ENCODE measurements at regions not wholly inside any gene's neighbourhood (a gene's known extent, or its start where the extent isn't known, plus 50 kb on each side); places are given as distances from the start of the nearest gene placed in this dataset.

GRCh38 chr13:109884462-109884861 lies 98.1 kb upstream of the IRS2 start:
- DNase-seq (ENCODE audit: low read depth in 3 of 3), result no peak

GRCh38 chr13:109883181-109884180 lies 97.1 kb upstream of the IRS2 start:
- DNase-seq (ENCODE audit: low read depth in 3 of 3), result no peak

- no peak for DNase-seq (ENCODE audit: low read depth in 3 of 3)
Measured at GRCh38 chr13:109881961-109882558, 95.7 kb upstream of the IRS2 start.

GRCh38 chr13:109881347-109881725 lies 95.0 kb upstream of the IRS2 start:
- DNase-seq (ENCODE audit: low read depth in 3 of 3), result no peak

- DNase-seq (ENCODE audit: low read depth in 3 of 3), result no peak
Measured at GRCh38 chr13:109880371-109881346, 94.3 kb upstream of the IRS2 start.

- DNase-seq (ENCODE audit: low read depth in 3 of 3), result no peak
Measured at GRCh38 chr13:109879338-109879737, 93.0 kb upstream of the IRS2 start.

- no peak for DNase-seq (ENCODE audit: low read depth in 3 of 3)
Measured at GRCh38 chr13:109877809-109878208, 91.4 kb upstream of the IRS2 start.

GRCh38 chr13:109875746-109876145 lies 89.4 kb upstream of the IRS2 start:
- no peak for DNase-seq (ENCODE audit: low read depth in 3 of 3)

GRCh38 chr13:109874484-109875454 lies 88.4 kb upstream of the IRS2 start:
- no peak for DNase-seq (ENCODE audit: low read depth in 3 of 3)

GRCh38 chr13:109873351-109874123 lies 87.2 kb upstream of the IRS2 start:
- no peak for DNase-seq (ENCODE audit: low read depth in 3 of 3)

GRCh38 chr13:109872864-109873263 lies 86.5 kb upstream of the IRS2 start:
- no peak for DNase-seq (ENCODE audit: low read depth in 3 of 3)

- DNase-seq (ENCODE audit: low read depth in 3 of 3), result no peak
Measured at GRCh38 chr13:109870696-109871370, 84.5 kb upstream of the IRS2 start.

GRCh38 chr13:109870274-109870673 lies 83.9 kb upstream of the IRS2 start:
- DNase-seq (ENCODE audit: low read depth in 3 of 3), result no peak

GRCh38 chr13:109869312-109870237 lies 83.2 kb upstream of the IRS2 start:
- peak in 2 of 3 donors; percentile 1 to 26 for DNase-seq (ENCODE audit: low read depth in 3 of 3)

- no peak for DNase-seq (ENCODE audit: low read depth in 3 of 3)
Measured at GRCh38 chr13:109868578-109869311, 82.4 kb upstream of the IRS2 start.

- DNase-seq (ENCODE audit: low read depth in 3 of 3), result no peak
Measured at GRCh38 chr13:109867766-109868165, 81.4 kb upstream of the IRS2 start.

- DNase-seq (ENCODE audit: low read depth in 3 of 3), result no peak
Measured at GRCh38 chr13:109862627-109863026, 76.2 kb upstream of the IRS2 start.

- DNase-seq (ENCODE audit: low read depth in 3 of 3), result no peak
Measured at GRCh38 chr13:109859898-109860297, 73.5 kb upstream of the IRS2 start.

All from stimulated activated CD4-positive, alpha-beta T cell treated with anti-CD3 and anti-CD28 coated beads, TNF-alpha, amount 100 ng/mL, for 48 hours (primary cell).